Memory B cell (primary cell): ENCODE measurements at regions not wholly inside any gene's neighbourhood (a gene's known extent, or its start where the extent isn't known, plus 50 kb on each side); places are given as distances from the start of the nearest gene placed in this dataset.
"Not testable (repeated sequence)": the region's sequence is repeated elsewhere in the genome, so short reads cannot be mapped to it uniquely, and the experiment has no call there.

Experiments
- ATAC-seq: fragments of 150-1000 bp; cut with Tn5 transposase; 2 replicates; pipeline ENCODE4 v1.10.0; 2021; ENCODE audit warnings: low read depth, mild to moderate bottlenecking, moderate library complexity
- DNase-seq, 2 donors: peaks; one replicate each; pipeline ENCODE4 v3.0.0; 2022; ENCODE audit warnings: low spot score in 2 of 2
- H3K27ac Mint-ChIP-seq: one replicate; pipeline ENCODE4 v1.8.0; 2022; ENCODE audit warnings: mild to moderate bottlenecking, moderate library complexity, mixed read lengths
- H3K27me3 Mint-ChIP-seq: one replicate; pipeline ENCODE4 v1.8.0; 2022; ENCODE audit warnings: mixed read lengths
- H3K36me3 Mint-ChIP-seq: one replicate; pipeline ENCODE4 v1.8.0; 2022; ENCODE audit warnings: mild to moderate bottlenecking, mixed read lengths
- H3K4me1 Mint-ChIP-seq: one replicate; pipeline ENCODE4 v1.8.0; 2022; ENCODE audit warnings: mixed read lengths
- H3K4me3 Mint-ChIP-seq: one replicate; pipeline ENCODE4 v1.8.0; 2022; ENCODE audit warnings: mild to moderate bottlenecking, moderate library complexity, mixed read lengths
- H3K9me3 Mint-ChIP-seq: one replicate; pipeline ENCODE4 v1.8.0; 2022; ENCODE audit warnings: mixed read lengths

DNA sequence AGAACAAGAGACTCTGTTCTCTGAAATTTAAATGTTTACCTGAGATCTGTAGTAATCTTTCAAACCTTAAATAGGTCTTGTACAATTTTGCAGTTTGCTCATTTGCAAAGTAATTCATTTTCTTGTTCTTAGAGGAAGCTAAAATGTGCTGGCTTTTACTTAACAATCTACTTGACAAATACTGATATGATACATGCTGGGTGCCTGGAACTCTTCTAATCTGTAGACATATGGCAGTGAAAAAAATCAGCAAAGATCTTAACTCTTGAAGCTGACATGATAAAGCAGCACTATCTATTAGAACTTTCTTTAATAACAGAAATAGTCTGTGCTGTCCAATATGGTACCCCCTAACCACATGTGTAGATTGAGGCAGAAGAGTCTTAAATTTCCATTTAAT, 1352.8 kb upstream of the SLC39A10 start:
- Mint-ChIP-seq H3K27me3 (no peaks in the 10 kb centered on the region), H3K4me1 (no peaks in the 10 kb centered on the region), H3K27ac (no peak overlapping the region), H3K9me3 (no peaks in the 10 kb centered on the region), H3K4me3 (no peak overlapping the region), H3K36me3 (no peaks in the 10 kb centered on the region)
- DNase-seq (no peak), ATAC-seq (no peak)

DNA sequence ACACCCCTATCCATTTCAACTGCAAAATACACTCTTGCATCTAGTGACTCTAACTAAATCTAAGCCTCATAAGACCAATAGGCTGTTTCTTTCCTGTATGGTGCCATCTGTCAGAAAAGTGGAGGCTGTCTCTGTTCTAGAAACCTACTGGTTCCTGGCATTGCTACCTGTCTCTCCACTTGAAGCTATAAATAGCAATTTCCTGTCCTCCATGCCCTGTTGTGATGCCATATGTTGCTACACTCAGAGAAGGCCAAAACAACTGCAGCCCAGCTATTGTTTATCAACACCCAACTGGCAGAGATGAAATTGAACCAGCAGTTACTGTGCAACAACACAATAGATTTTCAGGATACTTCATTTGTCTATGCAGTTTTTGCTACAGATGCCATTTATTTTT, 1355.1 kb upstream of the SLC39A10 start:
- ATAC-seq (no peak), DNase-seq (no peak)
- no peak overlapping the region for H3K4me3 Mint-ChIP-seq
- no peak overlapping the region for H3K27ac Mint-ChIP-seq
- no peaks in the 10 kb centered on the region for H3K36me3 Mint-ChIP-seq
- H3K4me1 Mint-ChIP-seq = no peaks in the 10 kb centered on the region
- H3K27me3 Mint-ChIP-seq = no peaks in the 10 kb centered on the region
- no peaks in the 10 kb centered on the region for H3K9me3 Mint-ChIP-seq

DNA sequence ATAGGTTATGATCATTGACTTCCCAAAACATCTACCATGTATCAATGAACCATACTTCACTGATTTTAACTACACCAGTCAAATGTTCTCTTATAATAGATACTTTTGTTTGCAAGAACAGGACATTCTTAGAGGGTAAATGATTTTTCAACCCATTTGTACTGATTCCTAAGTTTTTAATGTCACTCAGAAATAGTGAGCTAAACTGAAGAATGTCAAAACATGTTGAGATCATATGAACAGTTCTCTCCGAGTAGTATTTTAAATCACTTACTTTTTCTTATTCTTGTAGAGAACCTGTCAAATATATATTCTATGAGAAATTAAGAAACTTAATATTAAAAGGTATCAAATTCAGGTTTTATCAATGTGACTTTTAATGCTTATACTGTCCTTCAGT, 1362.9 kb upstream of the SLC39A10 start:
- ATAC-seq (no peak), DNase-seq (no peak)
- H3K36me3 Mint-ChIP-seq = no peaks in the 10 kb centered on the region
- no peaks in the 10 kb centered on the region for H3K27me3 Mint-ChIP-seq
- H3K9me3 Mint-ChIP-seq = no peaks in the 10 kb centered on the region
- no peaks in the 10 kb centered on the region for H3K4me1 Mint-ChIP-seq
- no peak overlapping the region for H3K27ac Mint-ChIP-seq
- H3K4me3 Mint-ChIP-seq = no peak overlapping the region

DNA sequence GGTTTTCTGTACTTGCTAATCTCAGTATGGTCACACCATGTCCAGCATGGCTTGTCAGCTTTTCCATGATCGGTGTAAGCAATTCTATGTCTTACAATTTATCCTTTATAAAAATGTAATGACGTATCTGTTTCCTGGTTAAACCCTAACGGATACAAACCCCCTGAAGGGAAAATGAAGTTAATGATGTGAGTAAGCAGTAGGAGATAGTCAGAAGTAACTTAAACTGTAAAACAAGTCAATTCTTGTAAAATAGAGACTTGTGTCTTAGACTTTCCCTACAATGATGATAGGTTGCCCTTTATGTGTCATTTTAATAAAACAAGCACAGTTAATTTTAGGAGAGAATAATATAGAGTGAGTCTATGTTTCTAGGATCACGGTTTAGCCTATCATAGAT, 1365.9 kb upstream of the SLC39A10 start:
- no peaks in the 10 kb centered on the region for H3K36me3 Mint-ChIP-seq
- no peak for ATAC-seq
- H3K27ac Mint-ChIP-seq = no peak overlapping the region
- no peak for DNase-seq
- no peaks in the 10 kb centered on the region for H3K9me3 Mint-ChIP-seq
- no peak overlapping the region for H3K4me3 Mint-ChIP-seq
- no peaks in the 10 kb centered on the region for H3K4me1 Mint-ChIP-seq
- H3K27me3 Mint-ChIP-seq = no peaks in the 10 kb centered on the region

DNA sequence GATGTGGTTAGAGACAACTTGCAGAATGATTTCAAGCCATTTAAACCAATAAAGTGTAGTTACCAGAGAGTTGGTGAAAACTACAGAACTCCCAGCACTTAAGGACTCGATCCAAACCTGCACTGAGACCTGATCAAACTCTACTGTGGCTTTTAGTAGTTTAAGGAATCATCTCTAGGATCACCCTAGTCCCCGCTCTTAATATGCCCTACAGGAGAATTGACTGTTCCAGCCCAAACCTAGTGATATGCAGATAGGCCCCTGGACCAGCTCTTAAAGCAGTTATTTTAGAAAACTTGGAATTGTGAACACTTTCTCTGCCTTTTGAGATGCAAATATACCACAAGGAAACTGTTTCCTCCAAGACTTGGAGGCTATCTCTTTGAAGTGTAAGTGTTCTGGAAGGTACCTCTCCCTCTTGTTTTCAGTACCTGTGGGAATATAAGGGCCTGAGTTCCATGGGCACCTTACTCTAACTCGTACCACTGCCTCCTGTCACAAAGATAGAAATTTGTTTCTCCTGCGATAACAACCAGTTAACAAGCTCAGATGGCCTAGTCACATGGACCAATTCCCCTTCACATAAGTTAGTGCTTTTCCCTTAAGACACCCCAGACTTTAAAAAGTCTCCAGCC, 1367.2 kb upstream of the SLC39A10 start:
- Mint-ChIP-seq H3K27me3 (no peaks in the 10 kb centered on the region), H3K9me3 (no peaks in the 10 kb centered on the region), H3K27ac (no peak overlapping the region), H3K4me1 (no peaks in the 10 kb centered on the region), H3K36me3 (no peaks in the 10 kb centered on the region), H3K4me3 (no peak overlapping the region)
- DNase-seq (no peak), ATAC-seq (no peak)

DNA sequence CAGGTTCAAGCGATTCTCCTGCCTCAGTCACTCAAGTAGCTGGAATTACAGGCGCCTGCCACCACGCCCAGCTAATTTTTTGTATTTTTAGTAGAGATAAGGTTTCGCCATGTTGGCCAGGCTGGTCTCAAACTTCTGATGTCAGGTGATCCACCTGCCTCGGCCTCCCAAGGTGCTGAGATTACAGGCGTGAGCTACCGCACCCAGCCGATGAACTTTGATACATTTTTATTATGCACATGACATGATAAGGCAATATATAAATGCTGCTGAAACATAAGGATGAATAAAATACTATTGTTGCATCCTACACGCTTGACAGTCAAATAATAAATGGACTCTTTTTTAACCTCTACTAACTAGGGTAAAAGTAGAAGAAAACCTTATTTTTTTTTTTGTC, 1380.4 kb upstream of the SLC39A10 start:
- ATAC-seq, H3K9me3 Mint-ChIP-seq, H3K36me3 Mint-ChIP-seq, H3K27ac Mint-ChIP-seq, H3K4me3 Mint-ChIP-seq, H3K27me3 Mint-ChIP-seq, DNase-seq, H3K4me1 Mint-ChIP-seq: not testable (repeated sequence)

DNA sequence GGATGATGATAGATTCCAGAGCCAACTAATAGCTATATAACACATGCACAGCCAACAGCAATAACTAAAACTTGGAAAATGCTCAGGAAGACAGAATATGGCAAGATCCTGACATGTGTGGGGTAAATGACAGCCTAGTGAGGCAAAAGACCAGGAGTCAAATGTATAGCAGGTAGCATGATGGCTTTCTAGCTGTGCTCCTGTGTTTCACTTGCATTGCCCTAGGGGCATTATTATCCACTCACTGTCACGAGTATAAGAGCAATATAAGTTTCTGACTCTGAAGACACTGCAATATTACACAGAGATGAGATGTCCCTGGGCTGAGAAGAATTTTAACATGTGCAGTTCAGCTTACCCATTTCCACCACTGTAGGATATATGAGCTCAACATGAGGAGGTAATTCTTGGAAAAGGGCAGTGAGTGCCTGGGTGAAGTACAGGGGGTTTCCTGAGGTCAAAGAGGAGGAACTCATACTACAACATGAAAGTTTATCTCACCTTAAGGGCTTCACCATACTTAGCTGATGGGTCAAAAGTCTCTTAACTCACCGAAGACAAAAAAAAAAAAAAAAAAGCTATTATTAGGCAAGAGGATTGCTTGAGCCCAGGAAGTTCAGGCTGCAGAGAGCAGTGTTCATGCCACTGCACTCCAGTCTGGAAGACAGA, 1385.6 kb upstream of the SLC39A10 start:
- H3K4me1 Mint-ChIP-seq = no peaks in the 10 kb centered on the region
- H3K9me3 Mint-ChIP-seq = no peaks in the 10 kb centered on the region
- no peaks in the 10 kb centered on the region for H3K36me3 Mint-ChIP-seq
- ATAC-seq (no peak), DNase-seq (no peak)
- no peak overlapping the region for H3K4me3 Mint-ChIP-seq
- no peak overlapping the region for H3K27ac Mint-ChIP-seq
- no peaks in the 10 kb centered on the region for H3K27me3 Mint-ChIP-seq

DNA sequence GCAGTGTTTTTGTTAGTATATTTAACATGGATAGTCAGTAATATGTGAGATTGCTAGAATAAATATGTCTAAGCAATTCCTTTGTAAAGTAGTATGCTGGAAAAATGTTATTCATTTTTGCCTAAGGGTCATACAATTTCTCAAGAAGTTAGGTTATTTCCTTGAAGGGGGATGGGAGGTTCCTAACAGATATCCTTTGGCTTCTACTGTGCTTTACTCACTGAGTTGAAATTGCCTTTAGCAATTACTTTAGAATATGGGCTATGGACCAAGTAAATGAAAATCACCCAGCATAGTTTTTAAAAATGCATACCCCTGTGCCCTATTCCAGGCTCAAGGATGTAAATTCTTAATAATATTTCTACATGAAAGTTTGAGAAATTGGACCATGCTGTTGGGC, 1386.4 kb upstream of the SLC39A10 start:
- H3K27me3 Mint-ChIP-seq = no peaks in the 10 kb centered on the region
- no peaks in the 10 kb centered on the region for H3K9me3 Mint-ChIP-seq
- ATAC-seq (no peak), DNase-seq (no peak)
- no peaks in the 10 kb centered on the region for H3K4me1 Mint-ChIP-seq
- no peaks in the 10 kb centered on the region for H3K36me3 Mint-ChIP-seq
- H3K4me3 Mint-ChIP-seq = no peak overlapping the region
- no peak overlapping the region for H3K27ac Mint-ChIP-seq

DNA sequence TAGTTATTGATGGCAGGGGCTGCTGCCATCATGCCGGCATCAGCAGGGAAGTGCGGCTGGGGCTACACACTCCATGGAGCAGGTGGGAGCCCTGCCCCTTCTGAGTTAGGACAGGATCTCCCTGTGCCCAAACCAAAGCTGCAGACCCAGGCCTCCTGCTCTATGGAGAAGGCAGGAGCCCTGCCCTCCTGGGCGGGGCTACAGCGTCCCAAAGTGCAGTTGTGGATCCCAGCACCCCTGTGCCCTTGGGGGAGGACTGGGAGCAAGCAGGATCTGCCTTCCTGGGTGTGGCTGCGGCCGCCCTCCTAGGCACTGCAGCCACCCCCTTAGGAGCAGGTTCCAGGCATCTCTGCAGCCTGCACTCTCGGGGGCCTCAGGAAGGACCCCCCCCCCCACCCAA, 1392.4 kb upstream of the SLC39A10 start:
- no peak overlapping the region for H3K27ac Mint-ChIP-seq
- DNase-seq = no peak
- H3K27me3 Mint-ChIP-seq = no peaks in the 10 kb centered on the region
- no peaks in the 10 kb centered on the region for H3K4me1 Mint-ChIP-seq
- no peak for ATAC-seq
- H3K9me3 Mint-ChIP-seq = no peaks in the 10 kb centered on the region
- H3K36me3 Mint-ChIP-seq = no peaks in the 10 kb centered on the region
- H3K4me3 Mint-ChIP-seq = no peak overlapping the region

DNA sequence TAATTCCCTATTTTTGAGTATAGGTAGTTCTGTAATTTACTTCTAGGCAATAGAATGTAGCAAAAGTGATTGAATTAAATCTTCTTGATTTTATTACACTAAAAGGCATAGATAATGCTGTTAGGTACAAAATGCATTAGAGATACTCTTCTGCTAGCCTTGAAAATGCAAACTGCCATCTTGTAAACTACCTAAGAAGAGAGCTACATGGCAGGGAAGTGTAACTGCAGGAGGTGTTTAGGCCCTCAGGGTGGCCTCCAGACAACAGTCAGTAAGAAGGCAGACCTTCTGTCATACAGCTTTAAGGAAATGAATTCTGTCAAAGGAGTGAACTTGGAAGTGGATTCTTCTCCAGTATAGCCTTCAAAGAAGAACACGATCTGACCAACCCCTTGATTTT, 1396.8 kb upstream of the SLC39A10 start:
- H3K27ac Mint-ChIP-seq = no peak overlapping the region
- no peak for ATAC-seq
- H3K9me3 Mint-ChIP-seq = no peaks in the 10 kb centered on the region
- no peak overlapping the region for H3K4me3 Mint-ChIP-seq
- no peaks in the 10 kb centered on the region for H3K36me3 Mint-ChIP-seq
- DNase-seq = no peak
- no peaks in the 10 kb centered on the region for H3K4me1 Mint-ChIP-seq
- no peaks in the 10 kb centered on the region for H3K27me3 Mint-ChIP-seq

DNA sequence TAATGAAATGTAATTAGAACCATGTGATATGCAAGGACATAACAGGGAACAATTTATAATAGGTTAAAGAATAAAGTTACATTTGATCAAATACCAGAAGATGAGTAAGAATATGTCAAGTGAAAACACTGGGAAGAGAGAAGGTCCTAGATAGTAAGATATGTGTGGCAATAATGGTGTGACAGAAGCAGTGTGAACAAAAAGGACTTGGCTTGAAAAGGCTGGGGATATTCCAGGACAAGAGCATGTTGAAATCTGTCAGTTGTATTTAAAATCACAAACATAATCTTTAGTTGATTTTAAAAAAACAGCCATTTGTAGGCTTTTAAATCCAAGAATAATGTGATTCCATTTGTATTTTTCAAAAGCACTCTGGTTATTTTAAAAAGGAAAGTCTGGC, 1399.9 kb upstream of the SLC39A10 start:
- Mint-ChIP-seq H3K27ac (no peak overlapping the region), H3K36me3 (no peaks in the 10 kb centered on the region), H3K27me3 (peaks cover 1% of the 10 kb centered on the region), H3K4me1 (no peaks in the 10 kb centered on the region), H3K9me3 (peaks cover 1% of the 10 kb centered on the region), H3K4me3 (no peak overlapping the region)
- ATAC-seq (no peak), DNase-seq (no peak)

DNA sequence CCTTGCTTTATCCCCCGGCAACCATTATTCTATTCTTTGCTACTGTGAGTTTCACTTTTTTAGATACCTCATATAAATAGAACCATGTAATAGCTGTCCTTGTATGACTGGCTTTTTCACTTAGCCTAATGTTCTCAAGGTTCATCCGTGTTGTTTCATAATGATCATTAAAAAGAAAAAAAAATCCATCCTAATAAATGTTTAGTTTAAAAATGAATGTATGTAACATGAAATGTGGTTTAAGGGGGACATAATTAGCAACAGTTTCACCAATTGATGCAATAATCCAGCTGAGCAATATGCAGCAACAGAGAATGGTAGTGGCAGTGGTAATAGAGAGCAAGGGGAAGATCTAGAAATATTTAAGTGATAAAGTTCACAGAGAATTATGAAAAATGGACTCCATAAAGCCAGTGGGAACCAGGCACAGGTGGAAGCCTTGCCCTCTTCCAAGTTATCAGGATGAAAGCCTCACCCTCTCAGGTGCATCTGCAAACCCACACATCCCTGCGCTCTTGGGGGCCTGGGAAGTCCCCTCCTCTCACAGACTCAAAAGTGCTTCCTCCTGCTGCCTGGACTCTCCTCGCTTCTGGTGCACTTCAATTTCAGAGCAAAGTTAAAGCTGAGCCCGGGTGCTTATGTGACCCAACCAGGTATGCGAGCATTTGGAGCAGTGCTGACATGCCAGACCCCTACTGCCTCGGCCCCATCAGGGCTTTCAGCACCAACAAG, 1403.3 kb upstream of the SLC39A10 start:
- H3K27ac Mint-ChIP-seq = no peak overlapping the region
- ATAC-seq = no peak
- no peak for DNase-seq
- H3K27me3 Mint-ChIP-seq = peaks cover 1% of the 10 kb centered on the region
- no peaks in the 10 kb centered on the region for H3K36me3 Mint-ChIP-seq
- H3K9me3 Mint-ChIP-seq = peaks cover 3% of the 10 kb centered on the region
- H3K4me1 Mint-ChIP-seq = no peaks in the 10 kb centered on the region
- no peak overlapping the region for H3K4me3 Mint-ChIP-seq

DNA sequence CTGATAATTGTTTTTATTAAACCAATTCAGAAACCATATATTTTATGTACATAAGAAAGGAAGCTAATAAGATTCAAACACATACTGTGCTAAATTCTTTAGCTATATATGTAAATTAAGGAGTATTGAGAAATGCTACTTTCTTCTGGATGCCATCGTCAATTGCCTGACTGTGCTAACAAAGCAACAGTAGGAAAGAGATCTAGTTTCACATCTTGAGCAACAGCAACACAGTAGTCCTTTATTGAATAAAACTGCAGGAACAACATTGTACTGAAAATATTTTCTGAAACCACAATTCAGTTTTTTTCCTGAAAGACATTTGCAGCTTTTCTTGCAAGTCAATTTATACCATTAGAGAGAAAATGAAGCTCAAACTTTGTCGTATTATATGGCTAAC, 1404.9 kb upstream of the SLC39A10 start:
- Mint-ChIP-seq H3K4me3 (no peak overlapping the region), H3K4me1 (no peaks in the 10 kb centered on the region), H3K27ac (no peak overlapping the region), H3K36me3 (no peaks in the 10 kb centered on the region), H3K9me3 (peaks cover 3% of the 10 kb centered on the region), H3K27me3 (peaks cover 1% of the 10 kb centered on the region)
- DNase-seq (no peak), ATAC-seq (no peak)

DNA sequence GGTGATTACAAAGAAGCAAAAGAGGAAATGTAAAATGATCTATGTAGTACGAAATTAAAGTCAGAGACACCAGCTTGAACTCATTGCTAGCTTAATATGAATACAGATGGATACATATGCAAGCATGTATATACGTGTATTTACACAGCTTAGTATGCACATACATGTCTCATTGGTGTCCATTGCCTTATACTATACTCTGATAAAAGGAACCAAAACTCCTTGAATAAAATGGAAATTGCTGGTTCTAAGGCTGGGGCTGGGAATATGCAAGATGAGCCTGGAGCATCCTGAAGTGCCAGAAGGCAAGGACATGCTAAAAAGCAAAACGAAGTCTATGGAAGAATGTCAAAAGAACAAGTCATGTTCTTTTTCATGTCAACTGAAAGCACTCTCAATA, 1424.4 kb upstream of the SLC39A10 start:
- ATAC-seq = no peak
- no peaks in the 10 kb centered on the region for H3K36me3 Mint-ChIP-seq
- DNase-seq = no peak
- H3K9me3 Mint-ChIP-seq = no peaks in the 10 kb centered on the region
- no peak overlapping the region for H3K27ac Mint-ChIP-seq
- no peaks in the 10 kb centered on the region for H3K4me1 Mint-ChIP-seq
- no peak overlapping the region for H3K4me3 Mint-ChIP-seq
- no peaks in the 10 kb centered on the region for H3K27me3 Mint-ChIP-seq

DNA sequence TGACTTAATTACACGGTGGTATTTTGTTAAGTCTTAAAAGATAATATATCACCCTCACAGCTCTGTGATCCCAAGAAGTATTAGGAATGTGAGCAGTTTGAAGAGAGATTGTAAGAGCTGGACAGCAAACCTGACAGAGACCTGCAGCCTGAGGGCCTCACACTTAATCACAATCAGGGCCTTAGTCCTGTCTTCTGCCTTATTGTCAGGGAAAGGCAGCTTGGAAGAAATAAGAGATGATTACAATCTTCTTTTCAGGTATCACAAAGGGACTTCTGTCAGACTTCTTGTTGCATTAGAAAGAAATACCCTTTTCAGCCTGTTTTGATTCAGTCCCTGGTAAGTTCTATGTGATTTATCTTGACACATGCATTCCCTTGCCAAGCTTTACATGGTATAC, 1433.8 kb upstream of the SLC39A10 start:
- H3K36me3 Mint-ChIP-seq = no peaks in the 10 kb centered on the region
- no peak for ATAC-seq

More for the DNA sequence above, 1433.8 kb upstream of the SLC39A10 start:
- no peak overlapping the region for H3K27ac Mint-ChIP-seq
- H3K9me3 Mint-ChIP-seq = no peaks in the 10 kb centered on the region
- no peak overlapping the region for H3K4me3 Mint-ChIP-seq
- no peaks in the 10 kb centered on the region for H3K27me3 Mint-ChIP-seq
- no peak for DNase-seq
- no peaks in the 10 kb centered on the region for H3K4me1 Mint-ChIP-seq
